GM23338 (cell line): ENCODE measurements at regions not wholly inside any gene's neighbourhood (a gene's known extent, or its start where the extent isn't known, plus 50 kb on each side); places are given as distances from the start of the nearest gene placed in this dataset.

ENCODE experiments used
- ATAC-seq: fragments of 200-7000 bp; cut with Tn5 transposase; 3 replicates; pipeline ENCODE4 v1.9.1; 2020
- DNase-seq: peaks from one replicate; pipeline ENCODE4 v3.0.0-alpha.2; 2015; ENCODE audit warnings: low spot score
- H2AFZ ChIP-seq: fragments of 200-600 bp; sonication (generic); 2 replicates; pipeline ENCODE4 v1.8.0; 2016; ENCODE audit warnings: antibody characterized with exemption, mild to moderate bottlenecking, moderate library complexity
- H3F3A ChIP-seq: fragments of 200-600 bp; sonication (generic); replicated peaks from 2 replicates; pipeline ENCODE4 v1.8.0; 2017; ENCODE audit warnings: antibody characterized with exemption, mixed run types, low read depth
- H3K27ac ChIP-seq: fragments of 200-600 bp; sonication (generic); 2 replicates; pipeline ENCODE4 v1.6.1; 2016; ENCODE audit warnings: low read depth
- H3K27me3 ChIP-seq: fragments of 200-600 bp; sonication (generic); 2 replicates; pipeline ENCODE4 v1.8.0; 2016; ENCODE audit warnings: mild to moderate bottlenecking, mixed run types, moderate library complexity; ENCODE audit not compliant: insufficient read depth
- H3K36me3 ChIP-seq: fragments of 200-600 bp; sonication (generic); 2 replicates; pipeline ENCODE4 v1.8.0; 2016; ENCODE audit warnings: mild to moderate bottlenecking; ENCODE audit not compliant: insufficient read depth
- H3K4me1 ChIP-seq: fragments of 200-600 bp; sonication (generic); 2 replicates; pipeline ENCODE4 v1.8.0; 2016; ENCODE audit warnings: mild to moderate bottlenecking, moderate library complexity; ENCODE audit not compliant: insufficient read depth
- H3K4me2 ChIP-seq: fragments of 200-600 bp; sonication (generic); 2 replicates; pipeline ENCODE4 v1.7.1; 2017; ENCODE audit warnings: mixed run types
- H3K4me3 ChIP-seq: fragments of 200-600 bp; sonication (generic); 2 replicates; pipeline ENCODE4 v1.6.1; 2016; ENCODE audit warnings: mixed run types
- H3K79me2 ChIP-seq: fragments of 200-600 bp; sonication (generic); replicated peaks from 2 replicates; pipeline ENCODE4 v1.8.0; 2017; ENCODE audit warnings: mild to moderate bottlenecking; ENCODE audit not compliant: insufficient read depth
- H3K9me2 ChIP-seq: fragments of 200-600 bp; sonication (generic); 2 replicates; pipeline ENCODE4 v1.8.0; 2017; ENCODE audit not compliant: insufficient read depth
- H4K20me1 ChIP-seq: fragments of 200-600 bp; sonication (generic); replicated peaks from 2 replicates; pipeline ENCODE4 v1.8.0; 2017; ENCODE audit warnings: mild to moderate bottlenecking; ENCODE audit not compliant: insufficient read depth
- H3K27ac Mint-ChIP-seq: 2 replicates; pipeline ENCODE4 v1.8.0; 2020; ENCODE audit warnings: inconsistent platforms, mild to moderate bottlenecking, moderate library complexity, mixed read lengths
- H3K27me3 Mint-ChIP-seq: 3 replicates; pipeline ENCODE4 v1.8.0; 2022; ENCODE audit warnings: low read depth, mild to moderate bottlenecking, moderate library complexity, mixed read lengths, inconsistent platforms; ENCODE audit not compliant: insufficient read depth, poor library complexity
- H3K36me3 Mint-ChIP-seq: 3 replicates; pipeline ENCODE4 v1.8.0; 2021; ENCODE audit warnings: low read depth, mild to moderate bottlenecking, inconsistent platforms, moderate library complexity, mixed read lengths
- H3K4me1 Mint-ChIP-seq: 3 replicates; pipeline ENCODE4 v1.8.0; 2020; ENCODE audit warnings: mild to moderate bottlenecking, inconsistent platforms, mixed read lengths
- H3K4me3 Mint-ChIP-seq: 3 replicates; pipeline ENCODE4 v1.8.0; 2021; ENCODE audit warnings: moderate library complexity, mild to moderate bottlenecking, inconsistent platforms, mixed read lengths
- H3K9me3 Mint-ChIP-seq: 3 replicates; pipeline ENCODE4 v1.8.0; 2020; ENCODE audit warnings: moderate library complexity, mild to moderate bottlenecking, inconsistent platforms, mixed read lengths
- CREB1 ChIP-seq: fragments of 250-450 bp; sonication (Bioruptor Pico); IDR thresholded peaks from 2 replicates; pipeline ENCODE4 v1.5.0; 2020; ENCODE audit warnings: low read depth, mild to moderate bottlenecking, moderate library complexity
- EZH2 ChIP-seq: fragments of 200-600 bp; sonication (generic); IDR thresholded peaks from one replicate; pipeline ENCODE4 v1.8.0; 2017; ENCODE audit warnings: antibody characterized with exemption, mild to moderate bottlenecking, low read depth; ENCODE audit not compliant: unreplicated experiment
- EZH2phosphoT487 ChIP-seq: fragments of 200-600 bp; sonication (generic); IDR thresholded peaks from one replicate; pipeline ENCODE4 v1.8.1; 2018; ENCODE audit warnings: antibody characterized with exemption; ENCODE audit not compliant: unreplicated experiment
- REST ChIP-seq: IDR thresholded peaks from one replicate; pipeline ENCODE4 v1.6.1; 2018; ENCODE audit warnings: antibody characterized with exemption; ENCODE audit not compliant: unreplicated experiment
- ZNF462 ChIP-seq: fragments of 250-450 bp; sonication (Bioruptor Pico); IDR thresholded peaks from 2 replicates; pipeline ENCODE4 v1.5.0; 2020; ENCODE audit warnings: mild to moderate bottlenecking, moderate library complexity

- TF ChIP-seq ZNF462 (no peak), CREB1 (CRISPR knock-in tag) (no peak), EZH2phosphoT487 (no peak)
Measured at GRCh38 chr9:107177243-107177839, 105.7 kb upstream of the RAD23B start (continued).

DNA sequence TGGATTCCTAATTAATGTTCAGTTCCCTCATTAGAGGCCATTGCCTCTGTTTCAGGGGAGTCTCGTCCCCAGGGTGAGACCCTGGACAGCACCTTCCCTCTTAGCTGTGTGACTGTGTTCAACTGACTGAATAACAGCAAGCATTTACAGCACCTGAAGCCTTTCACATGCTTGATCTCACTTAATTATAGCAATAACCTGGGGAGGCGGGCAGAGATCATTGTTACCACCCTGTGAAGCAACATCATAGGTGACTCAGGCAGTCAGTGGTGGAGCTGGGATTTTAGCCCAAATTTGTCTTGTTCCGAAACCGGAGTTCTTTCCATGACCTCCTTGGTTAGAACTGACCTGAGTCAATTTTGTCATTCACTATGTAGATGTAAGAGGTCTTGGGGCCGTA is 105.2 kb upstream of the RAD23B start:
- Histone ChIP-seq H3K36me3 (no peaks in the 10 kb centered on the region), H3K79me2 (no peaks in the 10 kb centered on the region), H3K4me3 (no peak overlapping the region), H4K20me1 (no peaks in the 10 kb centered on the region), H3K27ac (no peak overlapping the region), H2AFZ (no peak overlapping the region), H3K9me2 (no peaks in the 10 kb centered on the region), H3F3A (no peaks in the 10 kb centered on the region), H3K4me2 (no peak overlapping the region), H3K27me3 (no peaks in the 10 kb centered on the region), H3K4me1 (peaks cover 8% of the 10 kb centered on the region)
- no peaks in the 10 kb centered on the region; the same call in 2 of the 3 replicates for H3K9me3 Mint-ChIP-seq
- peaks cover 15% of the 10 kb centered on the region for H3K4me1 Mint-ChIP-seq
- TF ChIP-seq REST (peak; percentile 23), EZH2 (no peak)
- H3K36me3 Mint-ChIP-seq = no peaks in the 10 kb centered on the region
- DNase-seq (no peak), ATAC-seq (no peak)
- peaks cover 4% of the 10 kb centered on the region for H3K27me3 Mint-ChIP-seq
- no peak overlapping the region for H3K4me3 Mint-ChIP-seq
- no peak overlapping the region for H3K27ac Mint-ChIP-seq
